HuH-7 (cell line): ENCODE measurements at regions not wholly inside any gene's neighbourhood (a gene's known extent, or its start where the extent isn't known, plus 50 kb on each side); places are given as distances from the start of the nearest gene placed in this dataset.
"Not testable (repeated sequence)": the region's sequence is repeated elsewhere in the genome, so short reads cannot be mapped to it uniquely, and the experiment has no call there.

ENCODE experiments used
- DNase-seq: peaks from one replicate; pipeline ENCODE4 v3.0.0; 2011; ENCODE audit warnings: low spot score

- no peak for DNase-seq
These were observed 351.8 kb upstream of the GNPDA2 start for GRCh38 chr4:45078201-45078600.

- DNase-seq = no peak
These were observed 346.6 kb upstream of the GNPDA2 start for GRCh38 chr4:45072981-45073380.

- DNase-seq = no peak
These were observed 338.4 kb upstream of the GNPDA2 start for GRCh38 chr4:45064741-45065140.

- DNase-seq = no peak
These were observed 337.3 kb upstream of the GNPDA2 start for GRCh38 chr4:45063696-45064095.

DNA sequence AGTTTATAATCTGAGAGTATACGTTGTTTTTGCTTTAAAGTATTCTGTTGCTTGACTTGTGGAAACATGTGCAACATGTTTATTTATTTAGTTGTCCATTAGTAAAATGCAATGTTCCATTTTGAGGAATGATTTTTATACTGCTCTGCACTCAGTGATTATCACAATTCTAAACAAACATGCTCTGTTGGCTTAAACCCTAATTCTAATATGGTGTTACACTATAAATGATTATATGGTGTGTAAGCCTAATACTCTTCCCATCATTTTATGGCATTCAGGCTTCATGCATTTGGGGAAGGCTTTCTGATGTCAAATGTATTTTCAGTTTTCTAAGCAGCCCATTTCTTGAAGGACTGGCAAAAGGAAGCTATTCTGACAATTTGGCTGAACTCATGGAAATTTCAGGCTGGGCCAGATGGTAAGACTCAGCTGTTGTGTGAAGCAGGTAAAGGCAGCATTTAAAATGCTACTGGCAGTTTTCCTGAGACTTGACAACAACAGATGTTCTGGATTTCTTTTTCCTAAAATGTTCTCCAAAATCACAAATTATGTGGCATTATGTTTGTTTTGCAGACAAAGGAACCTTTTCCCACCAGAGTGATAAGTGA is 336.7 kb upstream of the GNPDA2 start:
- DNase-seq = no peak

GRCh38 chr4:45043911-45044310 is 317.6 kb upstream of the GNPDA2 start:
- no peak for DNase-seq

- DNase-seq = no peak
These were observed 310.3 kb upstream of the GNPDA2 start for GRCh38 chr4:45036677-45037076.

GRCh38 chr4:45033676-45034419 is 307.5 kb upstream of the GNPDA2 start:
- no peak for DNase-seq

DNA sequence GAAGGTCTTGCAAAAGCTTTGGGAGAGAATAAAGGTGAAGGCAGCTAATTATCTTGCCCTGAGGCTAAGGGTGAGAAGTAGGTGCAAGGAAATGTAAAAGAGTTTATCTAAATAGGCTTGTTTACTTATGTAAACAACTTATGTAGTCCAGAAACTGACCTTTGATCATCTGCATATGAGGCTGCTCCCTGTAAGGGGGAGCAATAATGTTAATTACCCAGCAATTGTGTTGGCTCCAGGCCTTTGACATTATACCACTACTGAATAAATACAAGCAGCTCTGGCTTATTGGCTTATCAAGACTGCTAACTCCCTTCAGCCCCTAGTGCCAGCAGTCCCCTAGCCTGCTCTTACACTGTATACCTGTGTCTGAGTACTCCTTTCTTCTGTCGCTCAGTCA is 303.7 kb upstream of the GNPDA2 start:
- DNase-seq = no peak

GRCh38 chr4:45007508-45007907 is 281.2 kb upstream of the GNPDA2 start:
- DNase-seq = no peak

GRCh38 chr4:45006078-45006477 is 279.7 kb upstream of the GNPDA2 start:
- no peak for DNase-seq

- no peak for DNase-seq
These were observed 278.6 kb upstream of the GNPDA2 start for GRCh38 chr4:45004847-45005565.

GRCh38 chr4:45004326-45004725 is 278.0 kb upstream of the GNPDA2 start:
- no peak for DNase-seq

DNA sequence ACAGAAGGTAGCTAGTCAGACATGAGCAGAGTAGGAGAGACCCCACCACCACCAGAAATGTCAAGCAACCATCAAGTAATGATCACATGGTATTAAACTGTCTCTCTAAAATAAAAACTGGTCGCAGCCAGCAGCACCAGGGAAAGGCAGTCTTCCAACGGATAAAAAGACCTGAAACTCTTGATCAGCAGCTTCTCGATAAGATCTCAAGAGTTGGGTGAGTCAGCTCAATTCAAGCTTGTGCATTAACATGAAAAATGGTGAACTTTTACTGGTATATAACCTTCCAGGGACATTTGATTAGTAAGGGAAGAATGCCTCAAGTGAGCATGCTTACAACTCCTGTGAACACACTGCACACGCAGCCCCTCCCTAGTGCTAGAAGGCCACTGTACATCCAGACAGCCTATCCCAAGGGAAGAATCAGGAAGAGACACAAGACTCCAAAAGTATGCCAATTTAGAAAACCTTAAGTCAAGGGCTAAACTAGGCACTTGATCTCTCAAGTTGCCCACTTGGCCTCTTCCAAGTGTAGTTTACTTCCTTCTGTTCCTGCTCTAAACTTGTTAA is 270.0 kb upstream of the GNPDA2 start:
- no peak for DNase-seq

DNA sequence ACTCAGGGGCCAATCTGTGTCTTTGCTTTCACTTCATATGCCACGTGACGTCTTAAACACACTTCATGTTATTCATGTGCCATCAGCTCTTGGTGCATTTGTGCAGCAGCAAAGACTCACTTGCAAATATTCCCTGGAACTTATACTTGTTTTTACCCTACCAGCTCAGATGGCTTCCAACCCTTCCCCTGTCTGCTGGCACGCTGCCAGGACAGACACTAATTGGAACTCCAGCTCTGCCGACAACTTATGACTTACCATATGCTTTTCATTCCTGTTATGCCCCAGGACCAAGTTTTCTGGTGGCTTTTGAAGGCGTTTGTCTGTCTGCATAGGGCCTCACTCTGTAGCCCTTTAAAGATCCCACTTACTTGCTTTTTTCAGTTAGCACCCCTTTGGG is 261.7 kb upstream of the GNPDA2 start:
- DNase-seq = no peak

GRCh38 chr4:44985938-44986337 is 259.6 kb upstream of the GNPDA2 start:
- no peak for DNase-seq

GRCh38 chr4:44985152-44985551 is 258.8 kb upstream of the GNPDA2 start:
- no peak for DNase-seq

- DNase-seq = no peak
These were observed 257.7 kb upstream of the GNPDA2 start for GRCh38 chr4:44984083-44984482.

GRCh38 chr4:44983083-44983482 is 256.7 kb upstream of the GNPDA2 start:
- no peak for DNase-seq

DNA sequence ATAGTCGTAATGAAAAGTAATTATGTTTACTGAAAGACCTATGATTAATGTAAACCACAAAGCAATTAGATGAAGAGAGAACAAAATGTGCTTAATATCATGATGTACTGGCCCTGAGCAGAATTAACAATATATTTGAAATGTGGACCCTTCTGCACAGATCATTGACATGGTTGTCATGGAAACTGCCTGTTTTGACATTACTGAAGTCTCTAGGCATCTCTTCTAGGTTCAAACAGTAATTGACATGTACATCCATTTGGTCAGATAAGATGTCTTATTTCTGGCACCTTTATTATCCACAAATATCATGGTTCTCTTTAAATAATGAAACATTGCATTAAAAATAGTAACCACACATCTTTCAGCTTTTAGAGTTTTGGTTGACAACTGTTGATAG is 251.7 kb upstream of the GNPDA2 start:
- no peak for DNase-seq

GRCh38 chr4:44965435-44966095 is 239.2 kb upstream of the GNPDA2 start:
- DNase-seq = no peak

- DNase-seq = not testable (repeated sequence)
These were observed 237.7 kb upstream of the GNPDA2 start for GRCh38 chr4:44964086-44964485.
